NT2/D1 (cell line): ENCODE measurements at regions not wholly inside any gene's neighbourhood (a gene's known extent, or its start where the extent isn't known, plus 50 kb on each side); places are given as distances from the start of the nearest gene placed in this dataset.

Experiments
- SUZ12 ChIP-seq: IDR thresholded peaks from 2 replicates; pipeline ENCODE4 v1.6.1; 2011; ENCODE audit not compliant: insufficient read length, insufficient read depth; ENCODE audit errors: extremely low read depth
- ZNF274 ChIP-seq: IDR thresholded peaks from 2 replicates; pipeline ENCODE4 v1.6.1; 2011; ENCODE audit warnings: mild to moderate bottlenecking, low read depth, low read length

GRCh38 chr17:79521225-79521624 lies 89.6 kb downstream of the RBFOX3 start:
- no peak for TF ChIP-seq ZNF274
- TF ChIP-seq SUZ12: no peak
